H1 (cell line): ENCODE measurements at regions not wholly inside any gene's neighbourhood (a gene's known extent, or its start where the extent isn't known, plus 50 kb on each side); places are given as distances from the start of the nearest gene placed in this dataset. TPM values are rescaled to one million over a fixed set of nuclear protein-coding genes. Genes with fewer than 3 reads are reported as not detected.

ENCODE experiments used
- small RNA-seq: library from polyadenylated mRNA; stranded (forward); fragments of <200 nt; extraction: miRNeasy Mini kit (QIAGEN cat#:217004); gene quantifications from one replicate; pipeline ENCODE3, GENCODE V24; 2013; ENCODE audit not compliant: insufficient read depth

Small RNA genes lying in the stretch of these regions (small RNA-seq; reads per million reads assigned to genes)
- gene RF00019, result not detected
